ENCODE measurements at regions not wholly inside any gene's neighbourhood (a gene's known extent, or its start where the extent isn't known, plus 50 kb on each side); places are given as distances from the start of the nearest gene placed in this dataset.

DNA sequence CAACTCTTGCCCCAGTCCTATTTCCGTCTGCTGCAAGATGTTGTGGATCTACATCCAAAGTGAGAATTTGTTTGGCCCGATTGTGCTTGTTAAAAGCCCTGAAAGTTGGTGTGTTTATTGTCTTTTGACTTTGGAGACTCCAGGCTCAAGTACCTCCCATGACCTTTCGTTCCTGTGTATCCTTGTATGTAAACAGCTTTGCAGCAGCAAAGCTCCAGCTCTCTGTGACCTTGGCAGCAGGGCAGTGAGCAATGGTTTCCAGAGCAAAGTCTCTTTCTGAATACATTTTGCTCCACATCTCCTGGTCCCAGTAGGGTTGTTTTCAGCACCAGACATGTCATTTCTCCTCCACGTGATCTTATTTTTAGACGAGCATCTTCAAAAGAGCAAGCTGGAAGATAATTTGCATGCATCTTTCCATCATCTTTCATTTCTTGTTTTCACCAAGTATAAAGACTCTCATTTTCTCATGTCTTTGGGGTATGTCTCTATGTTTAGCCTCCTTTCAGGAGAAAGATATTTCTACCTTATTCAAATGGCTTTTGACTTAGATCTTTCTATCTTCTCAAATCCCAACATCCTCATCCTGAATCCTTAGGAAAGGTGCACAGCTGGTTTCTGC is 68.1 kb upstream of the ERCC6L2 start:
- TF ChIP-seq EP300 (IDR thresholded peaks at IDR 0.05) (no peak), POLR2A (IDR thresholded peaks at IDR 0.05) (no peak)
- TF ChIP-seq, protein P1, sequence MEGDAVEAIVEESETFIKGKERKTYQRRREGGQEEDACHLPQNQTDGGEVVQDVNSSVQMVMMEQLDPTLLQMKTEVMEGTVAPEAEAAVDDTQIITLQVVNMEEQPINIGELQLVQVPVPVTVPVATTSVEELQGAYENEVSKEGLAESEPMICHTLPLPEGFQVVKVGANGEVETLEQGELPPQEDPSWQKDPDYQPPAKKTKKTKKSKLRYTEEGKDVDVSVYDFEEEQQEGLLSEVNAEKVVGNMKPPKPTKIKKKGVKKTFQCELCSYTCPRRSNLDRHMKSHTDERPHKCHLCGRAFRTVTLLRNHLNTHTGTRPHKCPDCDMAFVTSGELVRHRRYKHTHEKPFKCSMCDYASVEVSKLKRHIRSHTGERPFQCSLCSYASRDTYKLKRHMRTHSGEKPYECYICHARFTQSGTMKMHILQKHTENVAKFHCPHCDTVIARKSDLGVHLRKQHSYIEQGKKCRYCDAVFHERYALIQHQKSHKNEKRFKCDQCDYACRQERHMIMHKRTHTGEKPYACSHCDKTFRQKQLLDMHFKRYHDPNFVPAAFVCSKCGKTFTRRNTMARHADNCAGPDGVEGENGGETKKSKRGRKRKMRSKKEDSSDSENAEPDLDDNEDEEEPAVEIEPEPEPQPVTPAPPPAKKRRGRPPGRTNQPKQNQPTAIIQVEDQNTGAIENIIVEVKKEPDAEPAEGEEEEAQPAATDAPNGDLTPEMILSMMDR (IDR thresholded peaks at IDR 0.05): no peak
- peak; percentile 50 to 73 (median 70) for DNase-seq
- Histone ChIP-seq H3K4me3 (no peak overlapping the region), H3K9me3 (no peaks in the 10 kb centered on the region), H3K36me3 (no peaks in the 10 kb centered on the region), H3K4me1 (ENCODE audit: insufficient read depth) (peaks cover 9% of the 10 kb centered on the region), H3K27me3 (no peaks in the 10 kb centered on the region), H3K27ac (peak overlapping the region in 1 of 2 donors; percentile 51)
- intact Hi-C loops (cut with DNase I): loop anchor here in 1 of 4 donors (1.0 kb wide), 1 partner anchor 20 kb away; no protein-coding TSS in a partner anchor
- 5 to 33% (median 6%) methylated on average over 5 of the region's 5 CpGs for WGBS, 3 donors

DNA sequence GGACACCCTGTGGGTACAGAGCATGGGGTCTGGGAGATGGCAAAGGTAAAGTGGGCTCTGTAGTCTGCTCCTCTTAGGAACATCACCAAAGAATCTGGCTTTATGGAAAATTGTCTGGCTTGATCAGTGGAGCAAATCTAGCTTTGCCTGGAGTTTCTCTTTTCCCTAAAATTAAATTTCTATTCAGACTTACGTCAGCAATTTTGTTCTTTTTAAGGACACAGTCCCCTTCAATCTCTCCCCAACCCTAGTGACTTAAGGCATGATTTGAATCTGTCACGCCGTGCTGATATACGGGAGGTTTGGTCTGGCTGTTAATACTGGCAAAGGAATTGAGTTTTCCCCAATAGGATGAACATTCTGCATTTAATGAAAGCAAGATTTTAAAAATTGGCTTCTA is 72.3 kb upstream of the ERCC6L2 start:
- Histone ChIP-seq H3K27me3 (no peaks in the 10 kb centered on the region), H3K4me3 (no peak overlapping the region), H3K4me1 (ENCODE audit: insufficient read depth) (peaks cover 5% of the 10 kb centered on the region), H3K9me3 (no peaks in the 10 kb centered on the region), H3K27ac (no peak overlapping the region), H3K36me3 (no peaks in the 10 kb centered on the region)
- intact Hi-C loops (cut with DNase I): no loop called here
- TF ChIP-seq, protein P1 (IDR thresholded peaks at IDR 0.05): no peak
- TF ChIP-seq EP300 (IDR thresholded peaks at IDR 0.05) (no peak), POLR2A (IDR thresholded peaks at IDR 0.05) (no peak)
- 95 to 97% (median 96%) methylated on average over 4 of the region's 4 CpGs for WGBS, 3 donors
- DNase-seq: no peak

DNA sequence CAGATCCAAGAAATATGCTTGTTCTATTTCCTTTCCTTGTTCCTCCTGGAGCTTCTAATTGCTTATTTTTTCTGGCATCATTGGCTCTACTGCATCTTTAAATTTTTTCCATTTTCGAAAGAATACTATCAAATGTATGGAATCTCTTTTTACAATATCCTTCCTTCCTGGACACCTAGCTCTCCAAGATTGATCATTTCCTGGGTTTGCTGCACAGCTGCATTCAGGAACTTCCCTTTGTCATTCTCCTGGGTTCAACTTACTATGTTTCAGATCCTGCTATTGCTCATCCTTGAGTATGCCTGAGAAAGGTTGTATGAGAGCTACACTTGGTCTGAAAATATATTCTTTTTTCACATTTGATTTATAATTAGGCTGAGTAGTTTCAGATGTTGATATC is 73.7 kb upstream of the ERCC6L2 start:
- Histone ChIP-seq H3K4me3 (no peak overlapping the region), H3K4me1 (ENCODE audit: insufficient read depth) (no peaks in the 10 kb centered on the region), H3K27me3 (no peaks in the 10 kb centered on the region), H3K36me3 (no peaks in the 10 kb centered on the region), H3K27ac (no peak overlapping the region), H3K9me3 (no peaks in the 10 kb centered on the region)
- intact Hi-C loops (cut with DNase I): no loop called here
- 77 to 85% (median 84%) methylated on average over 1 of the region's 1 CpG for WGBS, 3 donors
- no peak for DNase-seq
- TF ChIP-seq POLR2A (IDR thresholded peaks at IDR 0.05) (no peak), EP300 (IDR thresholded peaks at IDR 0.05) (no peak)
- TF ChIP-seq, protein P1 (IDR thresholded peaks at IDR 0.05): no peak

DNA sequence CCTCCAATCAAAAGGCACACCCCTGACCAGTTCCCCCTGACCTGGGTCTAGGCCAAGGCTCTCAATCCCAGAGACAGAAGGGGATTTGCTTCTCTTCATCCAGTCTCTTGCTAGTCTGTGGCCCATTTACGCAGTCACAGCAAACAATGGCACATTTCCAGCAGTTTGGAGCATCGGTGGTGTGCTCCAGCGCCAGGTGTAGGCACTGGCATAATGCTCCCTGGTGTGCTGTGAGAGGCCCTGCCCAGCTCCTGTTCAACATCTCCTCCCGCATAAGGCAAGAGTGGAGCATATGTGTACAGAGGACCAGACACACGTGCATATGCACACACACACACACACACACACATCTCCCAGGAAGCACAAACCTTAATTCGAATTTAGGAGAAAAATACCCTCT is 79.5 kb upstream of the ERCC6L2 start:
- intact Hi-C loops (cut with DNase I): no loop called here
- peaks cover 3% of the 10 kb centered on the region for H3K4me1 ChIP-seq (ENCODE audit: insufficient read depth)
- no peaks in the 10 kb centered on the region for H3K27me3 ChIP-seq
- TF ChIP-seq, protein P1 (IDR thresholded peaks at IDR 0.05): no peak
- TF ChIP-seq EP300 (IDR thresholded peaks at IDR 0.05) (no peak), POLR2A (IDR thresholded peaks at IDR 0.05) (no peak)
- H3K27ac ChIP-seq: no peak overlapping the region
- no peak for DNase-seq
- no peaks in the 10 kb centered on the region for H3K36me3 ChIP-seq
- no peaks in the 10 kb centered on the region for H3K9me3 ChIP-seq
- WGBS, 3 donors: 84 to 88% (median 85%) methylated on average over 6 of the region's 6 CpGs
- no peak overlapping the region for H3K4me3 ChIP-seq
